ENCODE measurements at regions not wholly inside any gene's neighbourhood (a gene's known extent, or its start where the extent isn't known, plus 50 kb on each side); places are given as distances from the start of the nearest gene placed in this dataset.

- TF ChIP-seq, protein P1, sequence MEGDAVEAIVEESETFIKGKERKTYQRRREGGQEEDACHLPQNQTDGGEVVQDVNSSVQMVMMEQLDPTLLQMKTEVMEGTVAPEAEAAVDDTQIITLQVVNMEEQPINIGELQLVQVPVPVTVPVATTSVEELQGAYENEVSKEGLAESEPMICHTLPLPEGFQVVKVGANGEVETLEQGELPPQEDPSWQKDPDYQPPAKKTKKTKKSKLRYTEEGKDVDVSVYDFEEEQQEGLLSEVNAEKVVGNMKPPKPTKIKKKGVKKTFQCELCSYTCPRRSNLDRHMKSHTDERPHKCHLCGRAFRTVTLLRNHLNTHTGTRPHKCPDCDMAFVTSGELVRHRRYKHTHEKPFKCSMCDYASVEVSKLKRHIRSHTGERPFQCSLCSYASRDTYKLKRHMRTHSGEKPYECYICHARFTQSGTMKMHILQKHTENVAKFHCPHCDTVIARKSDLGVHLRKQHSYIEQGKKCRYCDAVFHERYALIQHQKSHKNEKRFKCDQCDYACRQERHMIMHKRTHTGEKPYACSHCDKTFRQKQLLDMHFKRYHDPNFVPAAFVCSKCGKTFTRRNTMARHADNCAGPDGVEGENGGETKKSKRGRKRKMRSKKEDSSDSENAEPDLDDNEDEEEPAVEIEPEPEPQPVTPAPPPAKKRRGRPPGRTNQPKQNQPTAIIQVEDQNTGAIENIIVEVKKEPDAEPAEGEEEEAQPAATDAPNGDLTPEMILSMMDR (conservative IDR thresholded peaks at IDR 0.05): peak; percentile 81
- no peak for TF ChIP-seq ZFX (IDR thresholded peaks at IDR 0.05)
These were observed 166.4 kb downstream of the TLE1 start for GRCh38 chr9:81522716-81523551.

All from C4-2B (cell line).